Body of pancreas (tissue), 4 donors: ENCODE measurements at regions not wholly inside any gene's neighbourhood (a gene's known extent, or its start where the extent isn't known, plus 50 kb on each side); places are given as distances from the start of the nearest gene placed in this dataset.

Experiments used
- ATAC-seq: fragments of 150-250 bp; one replicate; pipeline ENCODE4 v1.9.1; 2016
- DNase-seq, 4 donors: peaks; one replicate each; pipeline ENCODE4 v3.0.0-alpha.2; 2019
- H3K27ac ChIP-seq, 4 donors: fragments of 200-600 bp; sonication (generic); 1 replicate in 3 of 4; 2 replicates in 1 of 4; pipeline versions ENCODE4 v1.5.1 to v1.6.1; 2016 to 2019; ENCODE audit warnings: mild to moderate bottlenecking in 1 of 4, mixed read lengths in 1 of 4, moderate library complexity in 1 of 4
- H3K27me3 ChIP-seq, 2 donors: fragments of 200-600 bp; sonication (generic); one replicate each; pipeline ENCODE4 v1.6.0; 2016; ENCODE audit warnings: mild to moderate bottlenecking in 1 of 2
- H3K36me3 ChIP-seq, 2 donors: fragments of 200-600 bp; sonication (generic); replicated peaks in 1 of 2; 2 replicates each; pipeline ENCODE4 v1.5.1; 2016; ENCODE audit warnings: low read depth in 2 of 2; ENCODE audit not compliant: insufficient read depth in 1 of 2
- H3K4me1 ChIP-seq: fragments of 200-600 bp; sonication (generic); one replicate; pipeline ENCODE4 v1.6.0; 2016
- H3K4me3 ChIP-seq, 2 donors: fragments of 200-600 bp; sonication (generic); 1 replicate in 1 of 2; 2 replicates in 1 of 2; pipeline ENCODE4 v1.5.1; 2016 to 2019
- H3K9me3 ChIP-seq, 3 donors: fragments of 200-600 bp; sonication (generic); 1 replicate in 2 of 3; 2 replicates in 1 of 3; pipeline ENCODE4 v1.5.1; 2016
- CTCF ChIP-seq, 7 experiments: fragments of 450-650 bp in 4 of 7; fragments of 200-600 bp in 3 of 7; sonication (generic) in 3 of 7; IDR thresholded peaks; one replicate each; pipeline ENCODE4 v1.5.1; 2016 to 2019; ENCODE audit warnings: antibody characterized with exemption in 7 of 7
- POLR2A ChIP-seq, 3 donors: fragments of 450-650 bp; IDR thresholded peaks; one replicate each; pipeline ENCODE4 v1.6.1; 2016; ENCODE audit warnings: antibody characterized with exemption in 3 of 3, mild to moderate bottlenecking in 2 of 3
- WGBS, 2 donors: methylation state at CpG; one replicate each; pipeline ENCODE4 v1.1.5; 2017; 5-methylcytosine and 5-hydroxymethylcytosine counted together
- intact Hi-C: fragments of 100-400 bp; cut with DNase I; formaldehyde crosslinking; loops from one replicate; pipeline ENCODE4 v1.15.1; 2023

DNA sequence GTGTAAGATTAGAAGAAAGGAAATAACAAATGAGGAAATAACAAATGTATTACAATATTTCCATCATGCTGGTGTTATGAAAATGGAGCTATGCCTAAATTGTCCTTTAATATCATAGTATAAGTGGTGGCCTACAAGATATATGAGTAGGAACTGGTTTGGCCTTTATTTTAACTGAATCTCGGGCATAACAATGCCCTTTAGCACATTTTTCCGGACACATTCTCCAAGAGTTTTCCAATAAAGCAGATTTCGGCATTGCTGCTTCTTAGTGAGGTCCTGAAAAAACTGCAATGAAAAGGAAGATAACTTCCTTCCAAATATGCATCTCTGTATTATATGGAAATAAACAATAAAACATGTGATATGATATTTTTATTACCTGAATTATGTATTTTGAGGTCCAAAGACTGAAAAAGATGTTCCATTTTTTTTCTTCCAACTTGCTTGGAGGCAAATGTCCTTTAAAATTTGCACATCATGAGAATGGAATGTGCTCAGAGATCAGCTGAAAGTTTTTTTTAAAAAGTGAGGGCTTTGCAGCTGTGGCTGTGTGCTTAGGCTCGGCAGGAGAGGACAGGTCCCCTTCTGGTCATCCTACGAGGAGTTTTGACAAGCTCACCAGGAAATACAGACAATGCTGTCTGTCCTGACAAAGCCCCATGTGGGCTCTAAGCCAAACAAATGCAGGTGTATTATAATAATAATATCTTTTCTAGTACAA, 132.3 kb upstream of the RND3 start:
- 51 to 53% methylated on average over 5 of the region's 5 CpGs for WGBS, 2 donors
- intact Hi-C loops, result loop anchor here (10.0 kb wide), 1 partner anchor 1025 kb away; no protein-coding TSS in a partner anchor
- Histone ChIP-seq H3K27ac (no peak overlapping the region), H3K4me3 (no peak overlapping the region), H3K4me1 (no peaks in the 10 kb centered on the region), H3K27me3 (no peaks in the 10 kb centered on the region), H3K36me3 (no peaks in the 10 kb centered on the region), H3K9me3 (no peaks in the 10 kb centered on the region)
- no peak for ATAC-seq
- no peak for DNase-seq
- TF ChIP-seq CTCF (IDR thresholded peaks at IDR 0.05), result no peak
- no peak for TF ChIP-seq POLR2A (IDR thresholded peaks at IDR 0.05)

GRCh38 chr2:150618245-150618895, 130.9 kb upstream of the RND3 start:
- H3K9me3 ChIP-seq, result no peaks in the 10 kb centered on the region
- H3K27me3 ChIP-seq, result no peaks in the 10 kb centered on the region
- no peaks in the 10 kb centered on the region for H3K4me1 ChIP-seq
- no peak for DNase-seq
- WGBS, 2 donors, result 56 to 58% methylated on average over 7 of the region's 7 CpGs
- no peak overlapping the region for H3K4me3 ChIP-seq
- TF ChIP-seq CTCF (IDR thresholded peaks at IDR 0.05), result no peak
- no peak for TF ChIP-seq POLR2A (IDR thresholded peaks at IDR 0.05)
- no peak overlapping the region for H3K27ac ChIP-seq
- ATAC-seq, result no peak
- intact Hi-C loops, result loop anchor here (10.0 kb wide), 1 partner anchor 1024 kb away; no protein-coding TSS in a partner anchor
- H3K36me3 ChIP-seq, result no peaks in the 10 kb centered on the region

DNA sequence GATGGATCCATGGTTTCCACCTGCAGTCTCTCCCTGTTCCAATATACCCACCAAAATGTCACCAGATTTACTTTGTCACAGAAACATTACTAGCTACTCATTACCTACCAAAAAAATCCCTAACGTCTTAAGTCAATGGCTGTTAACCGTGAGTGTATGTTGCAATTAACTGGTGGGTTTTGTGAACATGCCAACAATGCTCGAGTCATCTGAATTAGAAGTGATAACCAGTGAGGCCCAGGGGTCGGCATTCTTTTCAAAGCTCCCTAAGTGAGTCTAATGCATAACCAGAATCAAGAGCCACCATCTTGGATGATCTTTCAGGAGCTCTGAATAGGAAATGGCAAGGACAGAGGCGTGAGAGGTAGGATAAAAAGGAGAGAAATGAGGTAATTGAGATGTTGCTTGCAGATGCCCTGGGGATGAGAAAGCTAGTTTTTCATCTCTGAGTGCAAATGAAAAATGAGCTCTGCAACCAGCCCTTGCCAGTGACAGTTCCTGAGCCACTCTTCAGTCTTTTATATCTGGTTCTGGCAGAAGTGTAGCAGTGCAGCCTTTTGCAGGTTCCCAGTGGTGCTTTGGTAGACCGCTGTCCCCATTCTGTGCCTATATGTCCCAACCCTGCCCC, 130.0 kb upstream of the RND3 start:
- Histone ChIP-seq H3K27me3 (no peaks in the 10 kb centered on the region), H3K4me3 (no peak overlapping the region), H3K9me3 (no peaks in the 10 kb centered on the region), H3K36me3 (no peaks in the 10 kb centered on the region), H3K27ac (no peak overlapping the region), H3K4me1 (no peaks in the 10 kb centered on the region)
- TF ChIP-seq CTCF (IDR thresholded peaks at IDR 0.05) (no peak), POLR2A (IDR thresholded peaks at IDR 0.05) (no peak)
- 53 to 59% methylated on average over 5 to 6 of the region's 6 CpGs for WGBS, 2 donors
- intact Hi-C loops, result loop anchor here (10.0 kb wide), 1 partner anchor 1023 kb away; no protein-coding TSS in a partner anchor
- no peak for ATAC-seq
- no peak for DNase-seq

DNA sequence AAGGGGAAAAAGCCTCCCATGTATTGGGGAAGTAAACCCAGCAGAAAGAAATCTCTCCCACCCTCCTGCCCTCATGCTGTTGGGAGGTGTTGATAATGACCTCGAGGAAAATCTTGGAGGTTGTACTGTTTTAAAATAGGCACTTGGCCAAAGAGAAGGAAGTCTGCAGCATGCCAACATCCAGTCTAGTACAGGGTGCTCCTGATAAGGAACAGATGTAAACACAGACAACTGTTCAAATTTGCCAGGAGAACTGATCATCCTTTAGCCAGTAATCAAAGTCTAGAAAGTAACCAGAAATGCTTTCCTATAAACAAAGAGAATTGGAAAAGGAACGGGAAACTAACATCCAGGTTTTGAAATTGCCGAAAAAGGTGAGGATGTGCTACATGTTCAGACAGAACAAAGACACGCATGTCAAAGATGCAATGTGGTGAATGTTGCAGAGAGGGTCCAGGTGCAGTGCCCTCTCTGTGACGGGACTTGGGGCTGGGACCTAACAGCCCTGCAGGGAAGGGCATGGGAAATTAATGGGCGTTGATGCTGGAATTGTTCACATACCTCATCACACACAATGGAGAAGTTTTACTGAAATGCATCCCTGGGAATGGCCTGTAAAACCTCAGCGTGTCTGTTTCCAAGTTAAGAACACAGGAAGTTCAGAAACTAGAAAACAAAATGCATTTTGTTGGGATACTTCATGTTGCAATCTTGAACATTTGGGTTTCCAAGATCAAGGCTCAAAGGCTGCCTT, 125.7 kb upstream of the RND3 start:
- H3K9me3 ChIP-seq, result no peaks in the 10 kb centered on the region
- 48 to 64% methylated on average over 7 of the region's 7 CpGs for WGBS, 2 donors
- ATAC-seq (no peak), DNase-seq (no peak)
- intact Hi-C loops, result loop anchor here (10.0 kb wide), 1 partner anchor 1018 kb away; no protein-coding TSS in a partner anchor
- no peaks in the 10 kb centered on the region for H3K27me3 ChIP-seq
- TF ChIP-seq POLR2A (IDR thresholded peaks at IDR 0.05) (no peak), CTCF (IDR thresholded peaks at IDR 0.05) (no peak)
- H3K4me3 ChIP-seq, result no peak overlapping the region
- no peaks in the 10 kb centered on the region for H3K36me3 ChIP-seq
- no peak overlapping the region for H3K27ac ChIP-seq
- H3K4me1 ChIP-seq, result no peaks in the 10 kb centered on the region
